ENCODE measurements at regions not wholly inside any gene's neighbourhood (a gene's known extent, or its start where the extent isn't known, plus 50 kb on each side); places are given as distances from the start of the nearest gene placed in this dataset.
"Not testable (repeated sequence)": the region's sequence is repeated elsewhere in the genome, so short reads cannot be mapped to it uniquely, and the experiment has no call there.

GRCh38 chr15:60265057-60265456, 132.7 kb downstream of the ANXA2 start:
- H3K4me3 ChIP-seq (ENCODE audit: low read length): no peak overlapping the region
- no peak for TF ChIP-seq ZNF274 (IDR thresholded peaks at IDR 0.05; ENCODE audit: low read depth, low read length)

DNA sequence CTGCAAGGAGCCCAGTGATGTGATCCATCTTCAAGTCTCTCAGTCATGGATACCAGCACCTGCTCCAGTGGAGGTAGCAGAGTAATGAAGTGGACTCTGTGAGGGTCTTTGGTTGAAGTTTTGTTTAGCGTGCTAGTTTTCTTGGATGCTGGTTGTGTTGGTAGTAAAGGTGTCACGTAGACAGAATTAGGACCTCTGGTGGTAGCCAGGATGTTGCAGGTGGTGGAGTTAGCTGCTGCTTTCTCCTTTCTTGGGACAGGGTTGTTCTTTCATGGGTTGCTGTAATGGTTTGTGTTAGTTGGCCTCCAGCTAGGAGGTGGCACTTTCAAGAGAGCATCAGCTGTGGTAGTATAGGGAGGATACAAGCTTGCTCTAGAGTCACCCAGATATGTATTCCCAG, 125.2 kb downstream of the ANXA2 start:
- no peak for TF ChIP-seq ZNF274 (IDR thresholded peaks at IDR 0.05; ENCODE audit: low read depth, low read length)
- H3K4me3 ChIP-seq (ENCODE audit: low read length): no peak overlapping the region

DNA sequence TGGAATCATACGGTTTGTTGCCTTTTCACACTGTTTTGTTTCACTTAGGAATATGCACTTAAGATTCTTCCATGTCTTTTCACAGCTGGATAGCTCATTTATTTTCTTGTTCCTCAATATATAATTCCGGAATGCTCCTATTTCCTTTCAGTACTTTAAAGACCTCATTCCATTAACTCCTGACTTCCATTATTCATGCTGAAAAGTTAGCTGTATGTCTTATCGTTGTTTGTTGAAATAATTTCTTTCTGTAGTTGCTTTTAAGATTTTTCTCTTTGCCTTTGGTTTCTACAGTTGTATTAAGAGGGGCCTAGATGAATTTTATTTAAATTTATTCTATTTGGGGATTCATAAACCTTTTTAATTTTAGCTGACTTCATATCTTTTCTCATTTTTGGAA, 122.2 kb downstream of the ANXA2 start:
- TF ChIP-seq ZNF274 (IDR thresholded peaks at IDR 0.05; ENCODE audit: low read depth, low read length): no peak
- no peak overlapping the region for H3K4me3 ChIP-seq (ENCODE audit: low read length)

DNA sequence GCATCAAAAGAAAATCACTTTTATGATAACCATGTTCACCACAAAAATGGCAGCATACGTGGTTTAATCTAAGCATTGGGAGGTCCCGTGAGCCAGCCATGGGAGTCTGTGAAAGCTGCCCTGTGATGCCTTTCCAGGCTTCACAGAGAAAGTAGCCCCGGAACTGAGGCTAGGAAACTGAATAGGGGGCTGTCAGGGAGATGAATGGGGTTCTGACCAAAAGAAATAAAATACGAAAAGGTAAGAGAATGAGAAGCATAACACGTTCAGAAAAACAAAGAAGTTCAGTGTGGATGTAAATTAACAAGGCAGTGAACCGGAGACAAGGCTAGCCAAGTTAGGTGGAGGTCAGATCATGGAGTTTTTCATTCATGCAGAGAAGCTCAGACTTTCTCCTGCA, 118.9 kb downstream of the ANXA2 start:
- no peak overlapping the region for H3K4me3 ChIP-seq (ENCODE audit: low read length)
- TF ChIP-seq ZNF274 (IDR thresholded peaks at IDR 0.05; ENCODE audit: low read depth, low read length): no peak

- no peak for TF ChIP-seq ZNF274 (IDR thresholded peaks at IDR 0.05; ENCODE audit: low read depth, low read length)
- no peak overlapping the region for H3K4me3 ChIP-seq (ENCODE audit: low read length)
Measured at GRCh38 chr15:60280259-60280658, 117.5 kb downstream of the ANXA2 start.

GRCh38 chr15:60283936-60284335, 113.8 kb downstream of the ANXA2 start:
- H3K4me3 ChIP-seq (ENCODE audit: low read length): no peak overlapping the region
- no peak for TF ChIP-seq ZNF274 (IDR thresholded peaks at IDR 0.05; ENCODE audit: low read depth, low read length)

- not testable (repeated sequence) for H3K4me3 ChIP-seq (ENCODE audit: low read length)
Measured at GRCh38 chr15:60295901-60296300, 101.9 kb downstream of the ANXA2 start.

GRCh38 chr15:60297047-60297446, 100.7 kb downstream of the ANXA2 start:
- H3K4me3 ChIP-seq (ENCODE audit: low read length): no peak overlapping the region
- no peak for TF ChIP-seq ZNF274 (IDR thresholded peaks at IDR 0.05; ENCODE audit: low read depth, low read length)

Measured in GM08714 (cell line).